SK-N-SH (cell line): ENCODE measurements at regions not wholly inside any gene's neighbourhood (a gene's known extent, or its start where the extent isn't known, plus 50 kb on each side); places are given as distances from the start of the nearest gene placed in this dataset.

ENCODE experiments used
- CTCF ChIA-PET: fragments of 300-600, 350-600 bp; formaldehyde crosslinking; extraction: SDS; loops from one replicate; lab custom pipeline; 2021; lab: Yijun Ruan, JAX
- POLR2A ChIA-PET: fragments of 350-600 bp; sonication (Branson Sonifier 250); formaldehyde crosslinking; extraction: SDS; loops from one replicate; lab custom pipeline; 2020; ENCODE audit warnings: antibody characterized with exemption, inconsistent platforms; lab: Yijun Ruan, JAX
- DNase-seq: peaks from one replicate; pipeline ENCODE4 v3.0.0; 2012
- H2AFZ ChIP-seq: fragments of 200-600 bp; sonication (generic); 2 replicates; pipeline ENCODE4 v1.8.1; 2016; ENCODE audit warnings: antibody characterized with exemption, mild to moderate bottlenecking, low read depth
- H3F3A ChIP-seq: fragments of 200-600 bp; sonication (generic); replicated peaks from 2 replicates; pipeline ENCODE3; 2016; ENCODE audit warnings: antibody characterized with exemption, mild to moderate bottlenecking; ENCODE audit not compliant: insufficient read depth
- H3K27ac ChIP-seq, 2 experiments: fragments of 200-500 bp in 1 of 2; fragments of 200-600 bp in 1 of 2; sonication (Bioruptor generic) in 1 of 2; sonication (generic), shearing (Covaris generic) in 1 of 2; 2 replicates each; pipeline versions ENCODE4 v1.5.1 to v1.6.1; 2014 to 2016; ENCODE audit warnings: low read depth in 2 of 2, inconsistent platforms in 1 of 2, low read length in 1 of 2, mild to moderate bottlenecking in 1 of 2, mixed read lengths in 1 of 2
- H3K27me3 ChIP-seq: fragments of 200-600 bp; sonication (generic), shearing (Covaris generic); 2 replicates; pipeline ENCODE4 v1.6.1; 2016; ENCODE audit warnings: mixed run types; ENCODE audit not compliant: insufficient read depth
- H3K36me3 ChIP-seq, 2 experiments: fragments of 200-500 bp in 1 of 2; fragments of 200-600 bp in 1 of 2; sonication (Bioruptor generic) in 1 of 2; sonication (generic) in 1 of 2; replicated peaks in 1 of 2; 2 replicates each; pipeline versions ENCODE3 to v1.5.1; 2014 to 2016; ENCODE audit warnings: low read length in 1 of 2, mild to moderate bottlenecking in 1 of 2; ENCODE audit not compliant: insufficient read depth in 2 of 2, control insufficient read depth in 1 of 2
- H3K4me1 ChIP-seq, 2 experiments: fragments of 200-500 bp in 1 of 2; fragments of 200-600 bp in 1 of 2; sonication (Bioruptor generic) in 1 of 2; sonication (generic), shearing (Covaris generic) in 1 of 2; 2 replicates each; pipeline versions ENCODE4 v1.5.1 to v1.6.1; 2014 to 2016; ENCODE audit warnings: low read depth in 1 of 2, low read length in 1 of 2, mixed run types in 1 of 2; ENCODE audit not compliant: insufficient read depth in 2 of 2, control insufficient read depth in 1 of 2
- H3K4me2 ChIP-seq: fragments of 200-600 bp; sonication (generic), shearing (Covaris generic); 2 replicates; pipeline ENCODE4 v1.6.1; 2017; ENCODE audit warnings: mixed run types
- H3K4me3 ChIP-seq, 2 experiments: fragments of 200-500 bp in 1 of 2; fragments of 200-600 bp in 1 of 2; sonication (Bioruptor generic) in 1 of 2; sonication (generic), shearing (Covaris generic) in 1 of 2; 2 replicates each; pipeline versions ENCODE4 v1.5.1 to v1.8.1; 2014 to 2016; ENCODE audit warnings: low read depth in 2 of 2, inconsistent platforms in 1 of 2, low read length in 1 of 2, mild to moderate bottlenecking in 1 of 2, mixed read lengths in 1 of 2, moderate library complexity in 1 of 2
- H3K79me2 ChIP-seq: fragments of 200-600 bp; sonication (generic); 2 replicates; pipeline ENCODE4 v1.8.1; 2017; ENCODE audit warnings: mild to moderate bottlenecking; ENCODE audit not compliant: insufficient read depth
- H3K9ac ChIP-seq: fragments of 200-600 bp; sonication (generic); 2 replicates; pipeline ENCODE4 v1.6.1; 2017; ENCODE audit warnings: mixed run types
- H3K9me2 ChIP-seq: fragments of 200-600 bp; sonication (generic); 2 replicates; pipeline ENCODE4 v1.6.1; 2017; ENCODE audit warnings: mixed run types
- H3K9me3 ChIP-seq: fragments of 200-600 bp; sonication (generic); 2 replicates; pipeline ENCODE4 v1.6.1; 2017; ENCODE audit warnings: mixed run types, mild to moderate bottlenecking, moderate library complexity
- H4K20me1 ChIP-seq: fragments of 200-600 bp; sonication (generic); 2 replicates; pipeline ENCODE4 v1.6.1; 2017; ENCODE audit warnings: mild to moderate bottlenecking, mixed run types; ENCODE audit not compliant: insufficient read depth
- CHD2 ChIP-seq: fragments of 150-350 bp; IDR thresholded peaks from 2 replicates; pipeline ENCODE4 v1.6.1; 2018; ENCODE audit warnings: low read length; ENCODE audit not compliant: partially characterized antibody
- EP300 ChIP-seq, 2 experiments: IDR thresholded peaks; 2 replicates each; pipeline versions ENCODE4 v1.4.0 to v1.6.1; 2012; ENCODE audit warnings: borderline replicate concordance in 1 of 2, low read depth in 1 of 2, low read length in 1 of 2
- EZH2phosphoT487 ChIP-seq: fragments of 200-600 bp; sonication (generic); IDR thresholded peaks from 2 replicates; pipeline ENCODE4 v1.6.1; 2017; ENCODE audit warnings: low read depth, mixed run types, mild to moderate bottlenecking, antibody characterized with exemption, moderate library complexity, borderline replicate concordance
- FOSL2 ChIP-seq: IDR thresholded peaks from 2 replicates; pipeline ENCODE4 v1.4.0; 2012; ENCODE audit warnings: low read depth, mild to moderate bottlenecking, moderate library complexity, borderline replicate concordance
- FOXJ3 ChIP-seq: sonication (generic); formaldehyde crosslinking; IDR thresholded peaks from 2 replicates; pipeline ENCODE4 v1.5.1; 2020; ENCODE audit warnings: mild to moderate bottlenecking, missing genetic modification reagents
- FOXM1 ChIP-seq: IDR thresholded peaks from 2 replicates; pipeline ENCODE4 v1.4.0; 2012; ENCODE audit warnings: low read depth, mild to moderate bottlenecking
- JUND ChIP-seq: IDR thresholded peaks from 2 replicates; pipeline ENCODE4 v1.4.0; 2012
- MAX ChIP-seq: IDR thresholded peaks from 2 replicates; pipeline ENCODE4 v1.4.0; 2012; ENCODE audit warnings: low read depth
- PBX3 ChIP-seq: IDR thresholded peaks from 2 replicates; pipeline ENCODE4; 2012
- RFX5 ChIP-seq: IDR thresholded peaks from 2 replicates; pipeline ENCODE4 v1.6.1; 2012; ENCODE audit warnings: mild to moderate bottlenecking, improper control_type of control experiment, low read length
- SMC3 ChIP-seq: IDR thresholded peaks from 2 replicates; pipeline ENCODE4 v1.6.1; 2012; ENCODE audit warnings: low read depth, low read length, improper control_type of control experiment
- TAF1 ChIP-seq: IDR thresholded peaks from 2 replicates; pipeline ENCODE4 v1.6.1; 2012; ENCODE audit warnings: low read depth, mild to moderate bottlenecking, low read length, moderate library complexity, borderline replicate concordance
- TCF12 ChIP-seq: IDR thresholded peaks from 2 replicates; pipeline ENCODE4 v1.4.0; 2012
- USF1 ChIP-seq: IDR thresholded peaks from 2 replicates; pipeline ENCODE4 v1.4.0; 2012; ENCODE audit warnings: low read depth, borderline replicate concordance
- YY1 ChIP-seq: IDR thresholded peaks from 2 replicates; pipeline ENCODE4 v1.4.0; 2012; ENCODE audit warnings: low read depth, mild to moderate bottlenecking
- ZBTB33 ChIP-seq: IDR thresholded peaks from 2 replicates; pipeline ENCODE4 v1.4.0; 2012; ENCODE audit warnings: low read depth, borderline replicate concordance
- WGBS: methylation state at CpG from one replicate; pipeline ENCODE4 v1.1.6; 2017; ENCODE audit warnings: low lambda C conversion rate; 5-methylcytosine and 5-hydroxymethylcytosine counted together

GRCh38 chr18:73419531-73419930 lies 551.7 kb upstream of the NETO1 start (continued):
- no peak for TF ChIP-seq MAX

- no peak for DNase-seq
- H3K9me3 ChIP-seq, result no peaks in the 10 kb centered on the region
- WGBS, result 20% methylated on average over 4 of the region's 4 CpGs
- no peaks in the 10 kb centered on the region for H3K4me1 ChIP-seq
- CTCF ChIA-PET, result no interaction called here
- no peak overlapping the region for H3K4me3 ChIP-seq
- H3K9me2 ChIP-seq, result no peaks in the 10 kb centered on the region
- H4K20me1 ChIP-seq, result no peaks in the 10 kb centered on the region
- H3K27me3 ChIP-seq, result no peaks in the 10 kb centered on the region; the same call in 1 of the 2 replicates
- no peak overlapping the region for H2AFZ ChIP-seq
- H3K79me2 ChIP-seq, result no peaks in the 10 kb centered on the region
- no peak overlapping the region for H3K9ac ChIP-seq
- no peaks in the 10 kb centered on the region for H3K36me3 ChIP-seq
- TF ChIP-seq FOSL2, result no peak
- TF ChIP-seq FOXM1, result no peak
- TF ChIP-seq RFX5, result no peak
- no peak for TF ChIP-seq EP300 (IDR thresholded peaks at IDR 0.05; ENCODE audit: borderline replicate concordance in 1 of 2, low read depth in 1 of 2, low read length in 1 of 2)
- TF ChIP-seq USF1, result no peak
- TF ChIP-seq FOXJ3, result no peak
- TF ChIP-seq EZH2phosphoT487, result no peak
- no peak for TF ChIP-seq CHD2
- TF ChIP-seq TAF1, result no peak
- TF ChIP-seq JUND, result no peak
- no peak for TF ChIP-seq YY1
- TF ChIP-seq PBX3, result no peak
- no peak for TF ChIP-seq ZBTB33
- TF ChIP-seq TCF12, result no peak
- no peak for TF ChIP-seq SMC3
- TF ChIP-seq, all 33 proteins: peak for 0
- Histone ChIP-seq H3K27ac (no peak overlapping the region), H3K4me2 (no peak overlapping the region), H3F3A (no peaks in the 10 kb centered on the region)
- POLR2A ChIA-PET, result no interaction called here
Observed at GRCh38 chr18:73414598-73414997, 546.8 kb upstream of the NETO1 start.
